ENCODE measurements at regions not wholly inside any gene's neighbourhood (a gene's known extent, or its start where the extent isn't known, plus 50 kb on each side); places are given as distances from the start of the nearest gene placed in this dataset.

- intact Hi-C loops (cut with DNase I; ENCODE audit: low total_unique reads) = no loop called here
- TF ChIP-seq POLR2A (IDR thresholded peaks at IDR 0.05) (no peak), CTCF (IDR thresholded peaks at IDR 0.05) (no peak)
- no peak overlapping the region for H3K27ac ChIP-seq
- no peaks in the 10 kb centered on the region for H3K27me3 ChIP-seq
- no peaks in the 10 kb centered on the region for H3K36me3 ChIP-seq
- no peaks in the 10 kb centered on the region for H3K4me1 ChIP-seq
- H3K4me3 ChIP-seq = no peak overlapping the region
- no peak for DNase-seq
- no peaks in the 10 kb centered on the region for H3K9me3 ChIP-seq
These were observed 377.8 kb upstream of the SLC14A2 start for GRCh38 chr18:45237343-45238098.

GRCh38 chr18:45241271-45241670 lies 374.0 kb upstream of the SLC14A2 start:
- no peak overlapping the region for H3K4me3 ChIP-seq
- H3K4me1 ChIP-seq = no peaks in the 10 kb centered on the region
- H3K27ac ChIP-seq = no peak overlapping the region
- no peaks in the 10 kb centered on the region for H3K36me3 ChIP-seq
- no peaks in the 10 kb centered on the region for H3K9me3 ChIP-seq
- DNase-seq = no peak
- no peaks in the 10 kb centered on the region for H3K27me3 ChIP-seq
- TF ChIP-seq POLR2A (IDR thresholded peaks at IDR 0.05) = no peak
- TF ChIP-seq CTCF (IDR thresholded peaks at IDR 0.05) = no peak
- intact Hi-C loops (cut with DNase I; ENCODE audit: low total_unique reads) = no loop called here

- no peak for DNase-seq
- Histone ChIP-seq H3K36me3 (no peaks in the 10 kb centered on the region), H3K27ac (no peak overlapping the region), H3K27me3 (no peaks in the 10 kb centered on the region), H3K4me3 (no peak overlapping the region), H3K4me1 (no peaks in the 10 kb centered on the region), H3K9me3 (no peaks in the 10 kb centered on the region)
- TF ChIP-seq POLR2A (IDR thresholded peaks at IDR 0.05) (no peak), CTCF (IDR thresholded peaks at IDR 0.05) (no peak)
- intact Hi-C loops (cut with DNase I; ENCODE audit: low total_unique reads) = no loop called here
These were observed 373.2 kb upstream of the SLC14A2 start for GRCh38 chr18:45241982-45242565.

- Histone ChIP-seq H3K27me3 (no peaks in the 10 kb centered on the region), H3K4me3 (no peak overlapping the region), H3K36me3 (no peaks in the 10 kb centered on the region), H3K9me3 (no peaks in the 10 kb centered on the region), H3K4me1 (no peaks in the 10 kb centered on the region), H3K27ac (no peak overlapping the region)
- TF ChIP-seq CTCF (IDR thresholded peaks at IDR 0.05) = no peak
- no peak for TF ChIP-seq POLR2A (IDR thresholded peaks at IDR 0.05)
- no peak for DNase-seq
- intact Hi-C loops (cut with DNase I; ENCODE audit: low total_unique reads) = no loop called here
These were observed 371.8 kb upstream of the SLC14A2 start for GRCh38 chr18:45243340-45244110.

- H3K9me3 ChIP-seq = no peaks in the 10 kb centered on the region
- no peak overlapping the region for H3K27ac ChIP-seq
- no peak for TF ChIP-seq CTCF (IDR thresholded peaks at IDR 0.05)
- no peak for TF ChIP-seq POLR2A (IDR thresholded peaks at IDR 0.05)
- no peaks in the 10 kb centered on the region for H3K4me1 ChIP-seq
- H3K27me3 ChIP-seq = no peaks in the 10 kb centered on the region
- no peak overlapping the region for H3K4me3 ChIP-seq
- DNase-seq = no peak
- no peaks in the 10 kb centered on the region for H3K36me3 ChIP-seq
- intact Hi-C loops (cut with DNase I; ENCODE audit: low total_unique reads) = no loop called here
These were observed 370.2 kb upstream of the SLC14A2 start for GRCh38 chr18:45245091-45245511.
